ENCODE measurements at regions not wholly inside any gene's neighbourhood (a gene's known extent, or its start where the extent isn't known, plus 50 kb on each side); places are given as distances from the start of the nearest gene placed in this dataset.

DNA sequence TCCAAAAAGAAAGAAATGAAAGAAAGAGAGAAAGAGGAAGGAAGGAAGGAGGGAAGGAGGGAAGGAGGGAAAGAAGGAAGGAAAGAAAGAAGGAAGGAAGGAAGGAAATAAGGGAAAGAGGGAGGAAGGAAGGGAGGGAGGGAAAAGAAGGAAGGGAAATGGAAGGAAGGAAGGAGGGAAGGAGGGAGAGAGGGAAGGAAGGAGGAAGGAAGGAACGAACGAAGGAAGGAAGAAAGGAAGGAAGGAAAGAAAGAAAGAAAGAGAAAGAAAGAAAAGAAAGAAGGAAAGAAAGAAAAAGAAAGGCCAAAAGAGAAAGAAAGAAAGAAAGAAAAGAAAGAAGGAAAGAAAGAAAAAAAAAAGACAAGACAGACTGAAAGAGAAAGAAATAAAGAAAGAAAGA, 263.9 kb upstream of the ATP10B start:
- no peak for DNase-seq

DNA sequence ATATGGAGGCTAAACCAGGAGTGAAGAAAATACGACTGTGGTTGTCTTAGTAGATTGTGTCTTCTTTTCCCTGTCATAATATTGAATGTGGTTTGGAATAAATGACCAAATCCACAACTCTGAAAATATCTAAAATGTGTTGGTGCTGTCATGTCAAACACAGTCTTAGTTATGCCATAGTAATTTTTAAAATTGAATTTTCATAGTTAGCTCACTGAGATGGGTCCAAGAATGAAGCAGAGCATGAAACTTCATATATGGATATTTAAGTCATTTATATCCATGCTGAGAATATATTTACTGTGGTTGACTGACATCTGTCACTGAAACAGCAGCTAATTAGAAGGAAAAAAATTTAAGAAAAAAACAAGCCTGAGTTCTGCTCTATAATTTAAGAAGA, 260.4 kb upstream of the ATP10B start:
- no peak for DNase-seq

DNA sequence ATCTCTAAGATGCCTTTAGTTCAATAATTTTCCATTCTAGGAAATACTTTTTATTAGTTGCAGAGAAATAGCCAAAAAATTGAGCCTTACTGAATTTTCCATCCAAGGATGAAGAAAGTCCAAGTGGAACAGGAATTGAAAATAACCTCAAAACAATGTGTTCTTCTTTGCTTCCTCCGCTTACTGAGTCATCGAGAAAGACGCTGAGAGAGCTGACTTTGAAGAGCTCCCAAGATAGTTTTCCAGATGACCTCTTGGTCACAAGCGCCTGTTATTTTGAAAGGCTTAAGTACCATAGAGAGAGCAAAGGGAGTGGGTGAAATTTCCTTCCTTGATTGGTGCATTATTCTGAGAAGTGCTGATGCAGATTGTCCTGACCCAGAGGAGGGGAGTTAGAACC, 253.5 kb upstream of the ATP10B start:
- no peak for DNase-seq

DNA sequence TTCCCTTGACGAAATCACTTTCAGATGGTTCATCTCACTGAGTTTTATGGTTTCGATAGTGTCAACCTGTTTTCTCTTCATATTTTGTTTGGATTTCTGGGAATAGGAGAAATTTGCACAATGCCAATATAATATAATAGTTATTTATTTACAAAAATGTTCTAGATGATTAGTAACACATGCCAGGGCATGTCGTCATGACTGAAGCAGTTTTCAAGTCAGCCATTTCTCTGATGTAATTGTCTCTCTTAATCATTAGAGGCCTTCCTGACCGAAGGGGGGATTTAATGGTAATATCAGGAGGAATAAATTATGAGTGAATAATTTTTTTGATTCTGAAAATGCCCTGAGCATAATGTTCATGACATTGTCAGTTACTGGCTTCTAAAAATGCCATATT, 246.5 kb upstream of the ATP10B start:
- DNase-seq: no peak

DNA sequence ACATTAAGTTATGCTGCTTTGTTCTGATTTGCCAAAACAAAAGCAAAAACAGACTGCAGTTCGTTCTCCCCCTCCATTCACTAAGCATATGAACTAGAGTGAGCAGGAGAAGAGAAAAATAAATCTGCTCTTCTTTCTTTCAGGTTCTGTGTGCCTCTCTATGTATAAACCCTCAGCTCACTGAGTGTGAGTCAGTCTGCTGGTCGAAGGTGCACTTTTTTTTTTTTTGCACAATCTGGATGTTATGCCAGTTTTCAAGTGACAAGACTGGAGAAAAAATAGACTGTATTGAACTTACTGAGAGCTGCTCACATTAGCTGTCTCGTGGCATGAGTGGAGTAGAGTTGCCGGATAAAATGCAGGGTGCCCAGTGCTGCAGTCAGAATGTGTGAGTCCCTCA, 244.6 kb upstream of the ATP10B start:
- no peak for DNase-seq

DNA sequence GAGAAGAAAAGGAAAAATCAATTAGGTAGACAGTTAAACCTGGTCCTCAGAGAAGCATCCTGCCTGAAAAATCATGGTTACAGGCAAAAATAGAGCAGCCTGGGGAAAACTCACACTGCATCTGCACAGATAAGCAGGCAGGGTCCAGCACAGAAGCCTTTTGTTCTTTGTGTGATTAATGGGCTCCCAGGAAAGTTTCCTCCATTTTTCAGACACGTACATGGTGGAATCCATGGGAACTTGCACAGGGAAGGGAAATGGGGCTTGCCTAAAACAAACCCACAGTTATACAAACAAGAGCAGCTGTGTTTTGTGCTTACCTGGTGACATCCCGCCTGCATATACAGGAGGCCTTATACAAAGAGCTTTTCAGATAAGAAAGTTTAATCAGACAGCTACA, 243.9 kb upstream of the ATP10B start:
- DNase-seq: no peak

DNA sequence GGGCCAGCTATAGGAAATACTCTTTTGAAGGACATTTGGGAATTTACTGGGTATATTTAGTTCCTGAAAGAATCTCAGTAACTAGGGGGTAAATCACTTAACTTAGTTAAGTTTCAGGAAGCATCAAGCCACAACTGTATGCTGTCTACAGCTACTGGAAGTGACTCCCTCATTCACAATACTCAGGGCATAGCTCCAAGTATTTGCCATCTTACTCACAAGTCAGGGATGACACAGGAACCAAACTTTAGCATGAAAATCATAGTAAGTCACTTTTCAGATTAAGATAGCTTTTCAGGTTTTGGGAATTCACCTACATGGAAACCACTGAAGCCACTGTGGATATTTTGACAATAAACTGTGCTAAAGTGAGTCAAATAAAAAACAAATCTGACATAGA, 242.4 kb upstream of the ATP10B start:
- no peak for DNase-seq

DNA sequence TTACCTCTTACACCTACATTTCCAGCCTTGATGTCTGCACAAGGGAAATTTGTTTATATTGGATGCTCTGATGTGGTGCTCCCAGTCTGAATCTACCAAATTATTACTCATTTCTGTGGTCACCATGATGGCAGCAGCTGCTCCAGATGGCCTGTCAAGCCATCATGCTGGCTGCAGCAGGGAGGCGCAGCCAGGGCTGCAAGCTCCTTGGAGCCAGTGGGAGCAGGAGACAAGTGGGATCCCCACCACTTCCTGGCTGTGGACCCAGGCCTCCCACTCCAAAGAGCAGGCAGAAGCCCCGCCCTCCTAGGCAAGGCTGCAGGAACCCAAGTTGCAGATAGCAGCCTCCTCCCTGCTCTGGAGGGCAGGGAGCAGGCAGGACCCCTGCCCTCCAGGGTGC, 241.1 kb upstream of the ATP10B start:
- no peak for DNase-seq

DNA sequence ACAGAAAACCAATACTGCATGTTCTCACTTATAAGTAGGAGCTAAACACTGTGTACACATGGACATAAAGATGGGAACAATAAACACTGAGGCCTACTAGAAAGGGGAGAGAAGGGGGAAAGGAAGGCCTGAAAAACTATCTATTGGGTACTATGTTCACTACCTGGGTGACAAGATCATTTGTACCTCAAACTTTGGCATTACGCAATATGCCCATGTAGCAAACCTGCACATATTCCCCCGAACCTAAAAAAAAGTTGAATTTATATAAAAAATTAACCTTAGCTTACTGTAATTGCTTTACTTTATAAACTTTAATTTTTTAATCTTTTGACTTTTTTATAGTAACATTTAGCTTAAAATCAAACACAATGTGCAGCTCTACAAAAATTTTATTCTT, 237.6 kb upstream of the ATP10B start:
- no peak for DNase-seq

DNA sequence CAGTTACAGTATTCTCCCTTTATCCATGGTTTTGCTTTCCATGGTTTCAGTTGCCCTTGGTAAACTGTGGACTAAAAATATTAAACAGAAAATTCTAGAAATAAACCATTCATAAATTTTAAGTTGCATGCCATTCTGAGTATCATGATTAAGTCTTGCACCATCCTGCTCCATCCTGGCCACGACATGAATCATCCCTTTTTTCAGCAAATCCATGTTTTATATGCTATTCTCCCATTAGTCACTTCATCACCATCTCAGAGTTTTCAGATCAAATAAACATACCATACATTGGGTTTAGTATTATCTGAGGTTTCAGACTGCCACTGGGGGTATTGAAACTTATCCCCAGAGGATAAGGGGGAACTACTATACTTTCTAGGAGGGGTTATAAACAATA, 234.4 kb upstream of the ATP10B start:
- no peak for DNase-seq

DNA sequence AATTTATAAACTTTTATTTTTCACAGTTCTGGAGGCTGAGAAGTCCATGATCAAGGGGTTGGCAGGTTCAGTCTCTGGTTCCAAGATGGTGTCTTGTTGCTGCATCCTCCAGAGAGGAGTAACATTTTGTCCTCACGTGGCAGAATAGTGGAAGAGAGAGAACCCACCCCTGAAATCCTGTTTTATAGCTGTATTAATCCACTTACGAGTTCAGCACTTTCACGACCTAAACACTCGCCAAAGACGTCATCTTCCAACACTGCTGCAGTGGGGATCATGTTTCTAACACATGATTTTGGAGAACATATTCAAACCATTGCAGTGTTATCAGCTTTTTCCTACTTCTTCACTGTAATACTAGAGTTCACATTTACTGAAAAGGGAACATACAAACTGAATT, 233.0 kb upstream of the ATP10B start:
- no peak for DNase-seq

DNA sequence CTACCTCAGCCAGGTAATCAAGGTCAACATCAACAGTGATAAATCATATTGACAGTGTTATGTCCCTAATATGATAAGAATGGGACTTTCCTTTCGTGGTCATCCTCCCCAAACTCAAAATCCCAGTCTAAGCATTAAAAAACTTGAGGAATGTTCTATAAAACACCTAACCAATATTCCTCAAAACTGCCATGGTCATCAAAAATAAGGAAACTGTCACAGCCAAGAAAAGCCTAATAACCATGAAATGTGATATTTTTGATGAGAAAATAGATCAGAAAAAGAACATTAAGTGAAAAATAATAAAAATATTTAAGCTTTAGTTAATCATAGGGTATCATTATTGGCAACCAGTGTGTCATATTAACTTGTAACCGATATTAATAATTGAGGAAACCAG, 232.1 kb upstream of the ATP10B start:
- no peak for DNase-seq

DNA sequence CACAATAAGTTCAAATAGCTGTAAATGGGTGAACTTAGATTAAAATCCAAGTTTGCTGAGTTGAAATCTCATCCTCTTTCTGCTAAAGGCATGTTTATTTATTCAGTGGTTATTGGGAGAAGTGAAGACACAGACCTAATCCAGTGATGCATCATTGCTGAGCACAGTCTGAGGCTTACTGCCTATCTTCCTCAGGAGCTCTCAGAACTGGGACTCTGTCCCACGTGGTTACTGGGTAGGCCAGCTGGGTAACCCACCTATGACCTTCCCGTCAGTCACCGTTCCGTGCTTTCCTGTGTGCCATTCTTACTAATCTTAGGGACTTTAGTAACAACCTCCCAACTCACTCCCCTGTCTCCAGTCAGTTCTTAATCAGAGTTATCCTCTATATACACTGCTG, 226.8 kb upstream of the ATP10B start:
- no peak for DNase-seq

DNA sequence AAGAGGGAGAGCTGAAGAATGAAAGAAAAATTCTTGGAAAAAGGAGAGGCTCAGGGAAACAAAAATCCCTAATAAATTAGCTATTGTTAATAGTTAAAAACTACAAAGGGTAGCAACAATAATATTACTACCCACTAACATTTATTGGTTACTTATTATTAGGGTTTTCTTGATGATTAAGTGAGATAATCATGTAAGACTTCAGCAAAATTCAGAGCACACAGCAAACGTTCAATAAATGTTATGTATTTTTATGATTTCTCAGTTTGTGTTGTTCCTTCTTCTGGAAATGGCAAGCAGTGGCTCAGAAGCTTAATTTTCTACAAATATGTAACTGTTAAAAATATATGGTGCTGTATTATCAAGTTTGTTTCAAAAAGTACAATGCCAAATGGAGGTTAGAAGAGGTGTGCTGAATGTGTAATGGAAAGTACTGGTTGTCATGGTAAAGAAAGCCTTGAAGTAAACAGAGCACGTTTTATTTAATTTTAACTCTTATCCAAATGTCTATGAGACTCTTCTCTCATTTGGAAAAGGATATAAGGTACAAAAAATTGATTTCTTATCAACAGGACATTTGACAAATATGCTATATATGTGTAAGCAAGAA, 226.0 kb upstream of the ATP10B start:
- no peak for DNase-seq

DNA sequence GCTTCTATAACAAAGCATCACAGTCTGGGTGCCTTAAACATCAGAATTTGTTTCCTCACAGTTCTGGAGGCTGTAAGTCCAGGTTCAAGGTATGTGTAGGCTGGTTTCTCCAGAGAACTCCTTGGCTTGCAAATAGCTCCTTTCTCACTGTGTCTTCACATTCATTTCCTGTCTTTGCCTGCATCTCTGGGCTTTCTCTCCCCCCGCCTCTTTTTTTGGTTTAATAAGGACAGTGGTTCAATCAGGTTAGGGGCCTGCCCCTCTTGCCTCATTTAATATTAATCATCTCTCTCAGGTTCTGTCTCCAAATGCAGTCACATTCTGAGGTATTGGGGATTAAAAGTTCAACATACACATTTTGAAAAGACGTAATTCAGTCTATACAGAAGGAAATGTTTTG, 225.5 kb upstream of the ATP10B start:
- no peak for DNase-seq

DNA sequence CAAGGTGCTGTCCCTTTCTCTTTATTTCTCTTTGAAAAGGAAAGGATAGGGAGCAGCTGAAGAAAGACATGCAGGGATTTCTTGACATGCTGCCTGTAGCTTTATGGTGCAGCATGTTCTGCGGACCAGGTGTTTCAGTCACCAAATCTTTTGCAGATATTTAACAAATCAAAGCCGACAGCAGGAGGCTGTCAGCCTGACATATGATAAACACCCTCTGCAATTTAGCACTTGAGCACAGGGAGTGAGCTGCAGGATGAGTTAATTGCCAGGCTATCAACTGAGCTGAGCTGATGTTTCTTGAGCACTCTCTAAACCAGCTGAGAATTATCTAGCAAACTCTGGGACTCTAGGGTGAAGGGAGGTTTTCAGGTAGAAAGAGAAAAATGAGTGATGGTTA, 212.8 kb upstream of the ATP10B start:
- DNase-seq: no peak

DNA sequence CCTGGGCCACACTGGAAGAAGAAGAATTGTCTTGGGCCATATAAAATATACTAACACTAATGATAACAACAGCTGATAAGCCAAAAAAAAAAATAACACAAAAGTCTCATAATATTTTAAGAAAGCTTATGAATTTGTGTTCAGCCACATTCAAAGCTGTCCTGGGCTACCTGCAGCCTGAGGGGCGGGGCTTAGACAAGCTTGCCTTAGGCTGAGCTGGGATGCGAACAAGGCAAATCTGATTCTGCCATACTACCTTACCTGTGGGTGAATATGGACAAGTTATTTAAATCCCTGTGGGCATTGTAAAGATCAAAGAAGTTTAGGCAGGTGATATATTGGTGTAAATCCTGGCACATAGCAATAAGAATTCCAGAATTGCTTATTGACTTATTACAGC, 212.3 kb upstream of the ATP10B start:
- DNase-seq: no peak

DNA sequence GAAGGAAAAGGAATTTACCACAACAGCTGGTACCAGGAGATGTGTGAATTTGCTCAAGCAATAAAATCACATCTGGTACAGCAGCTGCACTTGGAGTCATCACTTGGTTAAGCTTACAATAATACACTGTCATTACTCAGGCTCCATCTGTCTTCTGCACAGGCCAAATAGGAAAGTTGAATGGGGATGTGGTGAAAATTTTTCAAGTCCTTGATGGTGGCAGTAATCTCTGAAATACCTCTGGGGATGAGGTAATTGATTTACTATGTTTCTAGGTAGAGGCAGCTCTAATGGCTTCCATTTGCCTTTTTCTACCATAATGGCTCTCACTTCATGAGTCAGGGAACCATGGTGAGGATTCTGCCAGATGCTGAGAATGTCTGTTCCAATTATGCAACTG, 206.8 kb upstream of the ATP10B start:
- DNase-seq: no peak

DNA sequence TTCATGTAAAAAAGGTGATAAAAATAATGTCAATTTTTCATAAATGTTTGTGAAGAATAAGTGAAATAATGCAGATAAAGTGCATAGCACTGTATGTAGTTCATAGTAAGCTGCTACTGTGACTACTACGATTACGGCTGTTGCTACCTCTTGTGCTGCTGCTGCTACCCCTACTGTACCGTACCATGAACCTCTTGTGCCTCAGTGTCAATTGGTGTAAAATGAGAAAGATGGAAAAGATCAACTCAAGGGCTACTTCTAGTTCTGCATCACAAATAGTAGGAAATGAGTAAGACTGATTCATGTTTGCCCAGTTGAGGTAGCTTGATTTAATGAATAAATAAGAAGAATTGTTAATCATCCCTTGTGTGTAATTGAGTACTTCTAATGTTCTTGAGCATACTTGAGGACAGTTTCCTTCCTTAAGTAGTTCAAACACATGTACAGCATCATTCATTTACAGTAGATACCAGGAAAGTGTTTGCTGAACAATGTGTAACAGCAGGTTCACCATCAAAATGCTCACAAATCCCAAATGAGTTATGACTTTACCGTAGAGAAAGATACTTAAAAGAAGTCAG, 200.0 kb upstream of the ATP10B start:
- no peak for DNase-seq

DNA sequence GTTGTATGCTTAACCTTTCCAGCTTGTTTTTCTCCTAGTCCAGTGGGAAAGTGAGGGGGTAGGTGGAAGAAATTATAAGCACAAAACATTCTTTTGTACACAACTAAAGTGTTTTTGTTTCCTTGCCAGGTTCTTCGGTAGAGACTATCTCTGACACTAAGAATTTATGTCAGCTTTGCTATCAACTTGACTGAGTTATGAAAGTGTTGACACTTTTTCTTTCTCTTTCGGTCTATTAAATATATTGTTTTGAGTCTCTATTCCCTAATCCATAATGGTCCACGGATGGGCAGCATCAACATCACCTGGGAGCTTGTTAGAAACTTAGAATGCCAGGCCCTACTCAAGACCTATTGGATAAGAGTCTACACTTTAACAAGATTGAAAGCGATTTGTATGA, 195.0 kb upstream of the ATP10B start:
- DNase-seq: no peak

DNA sequence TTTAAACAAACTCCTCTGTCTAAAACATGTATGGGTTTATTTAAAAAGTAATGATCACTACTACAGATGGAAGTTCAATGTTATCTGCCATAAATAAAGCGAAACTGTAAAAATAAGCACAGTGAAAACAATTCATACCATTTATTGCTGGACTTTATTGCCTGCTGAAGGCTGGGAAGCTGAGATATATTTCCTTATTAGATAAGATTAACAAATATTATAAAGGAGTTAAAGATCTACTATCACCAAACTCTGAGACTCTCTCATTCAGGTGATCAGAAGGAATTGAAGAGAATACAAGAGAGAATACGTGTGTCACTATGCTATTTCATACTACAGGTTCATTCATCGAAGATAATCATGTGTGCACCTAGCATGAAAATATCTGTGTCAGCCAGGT, 190.9 kb upstream of the ATP10B start:
- DNase-seq: no peak

DNA sequence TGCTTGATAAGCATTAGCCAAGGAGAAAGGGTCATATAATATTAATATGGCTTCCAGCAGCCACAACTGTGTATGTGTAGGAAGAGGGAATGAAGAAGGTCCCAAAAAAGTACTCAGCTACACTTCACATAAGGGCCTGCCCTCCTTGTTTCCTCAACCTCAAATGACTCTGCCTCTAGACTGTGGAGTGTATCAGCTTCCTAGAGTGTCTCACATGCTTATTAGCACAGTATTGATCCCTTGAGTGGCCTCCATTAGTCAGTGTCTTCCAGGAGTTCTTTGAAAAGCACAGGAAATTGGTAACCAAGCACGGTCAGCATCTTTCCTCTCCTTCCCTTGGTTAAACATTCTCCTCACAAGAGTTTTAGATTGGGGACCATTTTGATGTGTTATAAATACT, 190.4 kb upstream of the ATP10B start:
- no peak for DNase-seq

DNA sequence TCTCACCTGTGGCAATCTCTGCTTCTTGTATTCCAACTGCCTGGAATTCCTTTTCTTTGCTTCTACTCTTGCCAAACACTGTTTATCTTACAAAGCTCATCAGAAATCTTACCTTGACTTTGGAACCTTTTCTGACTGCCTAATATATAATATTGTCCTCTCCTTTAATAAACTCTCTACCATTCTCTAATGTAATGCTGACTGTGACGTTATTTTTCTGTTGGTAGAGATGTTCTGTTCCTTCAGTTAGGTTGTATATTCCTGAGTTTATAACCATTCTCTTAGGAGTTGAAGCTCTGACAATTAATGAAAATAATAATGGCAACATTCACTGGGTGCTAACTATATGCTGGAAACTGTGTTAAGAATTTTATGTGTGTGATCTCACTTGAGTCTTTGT, 188.8 kb upstream of the ATP10B start:
- DNase-seq: no peak

DNA sequence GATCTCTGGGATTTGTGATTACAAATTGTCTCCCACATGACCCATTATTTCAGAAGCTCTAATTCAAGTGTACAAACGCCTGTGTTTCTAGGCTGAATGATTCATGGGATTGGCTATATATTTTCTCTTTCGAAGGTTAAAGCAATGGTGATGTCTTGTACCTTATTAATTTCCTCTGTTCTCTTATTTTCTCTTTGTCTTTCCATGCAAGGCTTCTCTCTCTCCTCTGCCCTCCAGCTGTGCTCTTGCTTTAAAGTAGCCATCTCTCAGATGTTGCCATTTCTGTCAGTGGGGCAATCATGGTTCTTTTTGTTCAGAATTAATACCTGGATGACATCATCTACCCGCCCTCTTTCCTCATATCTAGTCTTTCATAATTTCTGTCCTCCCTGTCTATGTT, 184.3 kb upstream of the ATP10B start:
- DNase-seq: no peak

DNA sequence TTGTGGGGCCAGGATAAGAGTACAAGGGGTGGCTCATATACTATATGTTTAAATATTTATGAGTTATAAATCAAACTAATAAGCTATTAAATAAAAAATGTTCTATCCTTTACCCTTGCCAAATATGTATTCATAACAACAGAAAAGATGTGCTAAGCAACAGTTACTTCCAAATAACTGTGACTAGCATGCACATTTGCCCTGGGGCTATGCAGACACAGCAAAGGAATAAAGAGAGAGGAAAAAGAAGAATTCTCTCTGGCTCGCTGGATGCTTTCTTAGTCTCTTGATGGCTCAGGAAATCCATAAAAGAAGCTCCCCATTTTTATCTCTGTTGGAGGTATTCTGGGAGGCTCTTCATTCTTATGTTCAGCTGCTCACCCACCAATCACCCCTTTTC, 182.4 kb upstream of the ATP10B start:
- DNase-seq: no peak

DNA sequence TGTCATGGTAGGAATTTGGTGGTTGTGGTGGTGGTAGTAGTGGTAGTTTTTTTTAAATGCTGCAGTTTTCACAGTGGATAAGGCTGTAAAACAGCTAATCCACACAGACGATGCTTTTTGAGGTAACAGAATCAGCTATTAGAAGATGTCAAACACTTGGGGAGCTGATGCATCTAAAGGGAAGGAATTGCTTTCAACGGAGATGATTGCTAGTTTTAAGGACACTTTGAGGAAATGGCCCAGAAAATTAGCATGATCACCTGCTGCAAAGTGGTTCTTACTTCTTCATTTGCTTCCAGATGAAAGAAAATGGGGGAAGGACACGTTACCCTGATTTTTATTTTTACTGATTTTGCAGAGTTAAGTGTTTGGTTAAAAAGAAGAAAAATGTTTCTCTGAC, 178.2 kb upstream of the ATP10B start:
- no peak for DNase-seq

All from GF-D8 (cell line).